Kidney glomerular epithelial cell (primary cell): ENCODE measurements at regions not wholly inside any gene's neighbourhood (a gene's known extent, or its start where the extent isn't known, plus 50 kb on each side); places are given as distances from the start of the nearest gene placed in this dataset.

Source experiments
- DNase-seq: peaks from one replicate; lab custom pipeline; 2025; lab: John Stamatoyannopoulos, UW

DNA sequence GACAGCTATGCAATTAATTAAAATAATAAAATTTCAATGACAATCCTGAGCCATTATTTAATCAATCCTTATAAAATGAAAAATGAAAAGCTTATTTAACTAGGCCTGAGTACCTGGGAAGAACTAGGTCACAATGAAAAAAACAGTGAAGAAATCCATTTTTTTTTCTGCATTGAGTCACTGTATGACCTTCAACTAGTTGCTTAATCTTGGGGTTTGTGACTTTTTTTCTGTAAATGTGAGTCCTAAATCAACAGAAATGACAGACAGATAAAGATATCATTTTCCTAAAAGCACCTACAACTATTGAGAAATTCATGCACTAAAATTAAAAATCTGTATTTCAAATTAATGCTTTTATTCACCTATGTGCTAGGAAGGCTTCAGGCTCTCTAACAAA lies 96.8 kb downstream of the TMEM26 start:
- DNase-seq = no peak

DNA sequence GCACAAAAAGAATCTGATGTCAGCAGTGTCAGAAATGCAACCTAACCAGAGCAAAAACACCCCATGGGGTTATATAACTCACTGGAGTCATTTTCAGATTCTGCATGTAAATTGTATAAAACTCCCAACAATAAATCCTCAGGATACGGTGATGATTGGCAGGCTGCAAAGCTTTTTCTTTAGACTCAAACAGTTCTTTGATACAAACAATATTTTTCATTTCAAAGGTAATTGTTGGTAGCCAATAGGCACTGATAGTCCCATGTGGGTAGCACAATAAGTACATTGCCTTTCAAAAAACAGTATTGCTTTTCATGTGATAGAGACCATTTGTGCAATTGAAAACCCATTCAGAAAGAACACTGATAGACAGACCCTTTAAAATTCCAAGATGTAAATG lies 98.0 kb downstream of the TMEM26 start:
- no peak for DNase-seq

DNA sequence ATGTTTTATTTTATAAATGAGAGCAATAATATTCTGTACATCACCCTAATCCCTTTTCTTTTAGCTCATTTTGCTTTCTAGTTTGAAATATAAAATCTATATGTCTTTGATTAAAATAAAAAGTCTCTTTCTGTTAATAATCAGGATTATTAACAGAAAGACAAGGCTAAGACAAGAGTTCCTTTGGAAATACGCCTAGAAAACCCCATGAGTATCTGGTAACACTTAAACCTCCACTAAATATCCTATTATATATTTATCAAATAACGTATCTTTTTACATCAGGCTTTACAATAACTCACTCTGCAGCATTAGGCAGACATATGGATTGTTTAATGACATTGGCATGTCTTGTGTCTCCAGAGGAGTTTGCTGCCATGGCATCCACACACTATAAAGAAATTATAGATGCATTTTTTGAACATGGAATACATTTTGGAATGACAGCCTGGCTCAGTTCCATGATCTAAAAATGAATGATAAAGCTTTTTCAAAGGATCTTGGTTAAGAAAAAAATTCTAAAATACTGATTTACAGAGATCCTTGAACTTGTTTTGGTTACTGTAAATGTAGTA lies 98.7 kb downstream of the TMEM26 start:
- DNase-seq = no peak

DNA sequence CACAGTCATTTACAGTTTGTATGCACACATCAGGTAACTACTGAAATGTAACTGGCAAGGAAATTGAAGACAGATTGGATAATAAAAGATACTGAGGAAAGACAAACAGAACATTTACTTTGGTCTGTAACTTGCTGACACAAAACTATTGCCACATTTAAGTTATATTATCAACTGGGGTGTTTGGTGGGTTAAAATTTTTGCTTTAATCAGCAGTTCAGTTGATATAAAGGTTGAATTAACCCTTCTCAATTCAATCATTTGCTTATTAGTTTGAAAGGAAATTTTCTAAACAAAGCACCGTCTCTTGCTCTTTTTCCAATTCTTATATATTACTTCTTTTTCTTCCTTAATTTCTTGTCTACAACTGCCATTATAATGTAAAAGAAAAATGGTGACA lies 102.4 kb downstream of the TMEM26 start:
- no peak for DNase-seq

DNA sequence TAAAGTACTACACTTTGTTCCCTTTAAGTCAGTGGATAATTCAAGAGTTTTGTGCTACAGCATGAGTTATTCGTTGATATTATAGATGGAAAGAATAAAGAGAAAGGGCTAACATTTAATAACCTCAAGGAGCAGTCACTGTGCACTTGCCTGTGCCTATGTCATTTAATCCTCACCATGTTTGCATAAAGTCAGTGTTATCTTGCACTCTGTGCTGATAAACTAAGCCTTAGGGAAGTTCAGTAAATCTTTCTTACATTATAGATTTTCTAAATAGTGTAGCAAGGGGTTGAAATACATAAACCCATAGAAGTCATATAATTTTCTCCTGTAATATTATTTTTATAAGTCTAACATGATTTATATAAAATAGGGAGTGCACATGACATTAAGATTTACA lies 103.1 kb downstream of the TMEM26 start:
- no peak for DNase-seq

DNA sequence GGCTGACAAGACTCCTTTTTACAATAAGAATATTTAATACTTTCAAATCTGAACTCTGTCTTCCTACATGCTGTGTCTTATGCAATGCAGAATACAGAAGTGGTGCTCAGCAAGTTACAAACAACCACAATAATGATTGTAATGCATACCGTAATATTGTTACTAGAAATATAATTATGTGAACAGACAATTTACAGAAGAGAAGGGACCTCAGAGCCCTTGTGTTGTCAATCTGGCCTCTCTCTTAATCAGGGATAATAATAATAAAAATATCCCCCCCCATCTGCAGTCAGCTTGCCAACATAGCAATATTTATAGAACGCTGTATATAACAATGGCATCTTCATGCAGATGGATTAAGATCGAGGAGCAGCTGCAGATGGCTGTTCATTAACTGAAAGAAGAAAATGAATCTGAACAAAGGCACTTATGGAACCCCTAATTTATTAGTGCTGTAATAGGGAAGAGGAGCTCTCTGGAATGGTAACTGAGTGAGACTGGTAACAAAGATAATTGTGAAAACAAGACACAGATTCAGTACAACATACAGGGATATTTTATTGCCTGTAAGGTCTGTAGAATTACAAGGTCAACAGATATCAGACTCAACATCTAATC lies 106.3 kb downstream of the TMEM26 start:
- DNase-seq = no peak

DNA sequence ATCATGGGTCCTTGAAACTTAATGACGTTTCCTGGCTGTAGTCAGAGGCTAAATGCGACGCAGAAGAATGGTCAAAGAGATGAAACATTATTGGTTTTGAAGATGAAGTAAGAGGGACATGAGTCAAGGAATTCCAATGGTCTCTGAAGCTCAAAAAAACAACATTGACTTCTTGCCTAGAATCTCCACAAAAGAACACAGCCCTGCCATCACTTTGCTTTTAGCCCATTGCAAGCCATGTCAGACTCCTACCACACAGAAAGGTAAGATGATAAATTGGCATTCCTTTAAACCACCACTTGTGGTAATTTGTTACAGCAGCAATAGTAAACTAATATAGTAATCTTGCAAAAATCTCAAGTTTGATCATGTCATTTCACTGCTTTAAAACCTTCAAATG lies 109.4 kb downstream of the TMEM26 start:
- peak; percentile 86 for DNase-seq

DNA sequence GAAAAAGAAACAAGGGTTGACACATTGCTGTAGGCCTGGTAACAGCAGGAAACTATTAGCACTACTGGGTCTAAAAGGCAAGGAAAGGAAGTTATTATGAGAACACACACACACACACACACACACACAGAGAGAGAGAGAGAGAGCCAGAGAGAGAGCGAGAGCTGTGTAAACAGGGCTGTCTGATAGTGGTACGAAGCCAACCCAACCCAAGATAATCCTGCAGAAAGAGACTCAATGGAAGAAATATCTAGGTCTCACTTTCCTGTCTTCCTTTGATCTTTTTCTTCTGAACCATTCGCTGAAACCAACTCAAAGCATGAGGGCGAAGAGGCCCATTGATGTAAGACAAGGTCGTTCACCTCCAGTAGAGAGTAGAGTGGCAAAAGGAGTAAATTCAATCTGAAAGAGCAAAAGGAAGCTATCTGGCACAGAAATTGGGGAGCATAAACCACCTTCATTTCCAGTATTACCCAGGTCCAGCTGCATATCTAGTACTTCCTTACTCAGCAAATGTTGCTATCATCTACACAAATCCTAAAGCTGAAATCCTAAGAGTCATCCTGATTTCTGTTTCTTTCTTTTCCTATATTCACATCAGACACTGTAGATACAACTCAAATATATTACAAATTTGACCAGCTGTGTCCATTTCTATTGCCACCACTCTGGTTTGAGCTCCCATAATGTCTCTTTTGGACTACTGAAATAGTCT lies 110.2 kb downstream of the TMEM26 start:
- no peak for DNase-seq

DNA sequence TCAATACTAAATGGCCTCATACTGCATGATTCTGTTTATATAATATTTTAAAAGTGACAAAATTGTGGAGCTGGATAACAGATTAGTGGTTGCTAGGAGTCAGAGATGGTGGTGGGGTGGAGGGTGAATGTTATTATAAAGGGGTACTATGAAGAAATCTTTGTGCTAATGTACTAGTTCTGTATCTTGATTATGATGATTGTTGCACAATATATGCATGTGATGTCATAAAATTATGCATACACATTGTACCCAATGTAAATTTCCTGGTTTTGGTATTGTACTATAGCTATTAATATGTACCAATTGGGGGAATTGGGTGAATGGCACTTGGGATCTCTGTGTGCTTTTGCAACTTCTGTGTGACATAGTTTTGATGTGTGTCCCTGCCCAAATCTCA lies 112.2 kb downstream of the TMEM26 start:
- no peak for DNase-seq

DNA sequence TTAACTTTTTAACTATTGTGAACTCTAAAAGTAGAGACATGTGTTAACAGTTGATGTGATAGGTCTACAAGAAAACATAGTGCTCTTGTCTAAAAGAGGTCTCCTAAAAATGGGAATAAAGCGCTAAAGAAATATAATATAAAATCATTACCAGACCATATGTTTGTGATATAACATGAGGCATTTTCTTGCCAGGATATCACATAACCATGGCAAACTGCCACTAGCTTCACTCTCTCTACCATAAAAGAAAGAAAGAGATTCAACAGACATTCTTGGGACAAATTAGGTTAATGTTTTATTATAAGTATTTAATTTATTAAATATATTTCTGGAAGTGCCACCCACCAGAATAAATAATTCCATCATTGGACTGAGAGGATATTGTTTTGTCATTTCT lies 115.0 kb downstream of the TMEM26 start:
- DNase-seq = no peak

DNA sequence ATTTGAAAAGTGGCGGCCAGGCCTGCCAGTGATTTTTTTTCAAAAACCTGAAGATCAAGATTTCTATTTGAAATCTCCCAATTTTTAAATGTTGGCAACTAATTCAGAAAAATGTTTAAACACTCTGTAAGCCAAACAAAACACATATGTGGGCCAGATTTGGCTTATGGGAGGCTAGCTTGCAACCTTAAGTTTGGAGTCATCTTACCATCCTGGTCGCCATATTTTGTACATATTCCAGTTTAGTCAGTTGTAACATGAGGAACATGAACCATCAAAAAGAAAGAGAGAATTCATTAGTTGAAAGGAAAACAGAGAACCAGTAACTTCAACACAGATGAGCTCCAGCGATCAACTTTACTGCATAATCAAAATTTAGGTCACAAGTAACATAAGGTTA lies 115.4 kb downstream of the TMEM26 start:
- no peak for DNase-seq

DNA sequence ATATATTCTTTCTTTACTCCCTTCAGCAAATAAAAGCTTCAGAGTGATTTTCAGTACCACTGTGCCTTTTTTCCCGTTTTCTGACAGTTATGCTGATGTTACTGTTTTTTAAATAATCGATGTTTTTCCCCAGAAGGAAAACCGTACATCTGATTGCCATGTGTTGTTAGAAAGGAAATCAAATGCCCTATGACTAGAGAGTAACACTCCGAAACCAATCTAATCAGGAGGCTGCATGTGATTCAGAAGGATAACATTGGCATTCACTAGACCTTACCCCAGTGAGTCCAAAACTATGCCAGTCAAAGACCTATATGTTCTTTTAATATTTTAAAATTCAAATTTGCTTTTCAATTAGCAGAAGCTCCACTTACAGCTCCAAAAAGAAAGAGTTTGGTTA lies 116.3 kb downstream of the TMEM26 start:
- DNase-seq = no peak

DNA sequence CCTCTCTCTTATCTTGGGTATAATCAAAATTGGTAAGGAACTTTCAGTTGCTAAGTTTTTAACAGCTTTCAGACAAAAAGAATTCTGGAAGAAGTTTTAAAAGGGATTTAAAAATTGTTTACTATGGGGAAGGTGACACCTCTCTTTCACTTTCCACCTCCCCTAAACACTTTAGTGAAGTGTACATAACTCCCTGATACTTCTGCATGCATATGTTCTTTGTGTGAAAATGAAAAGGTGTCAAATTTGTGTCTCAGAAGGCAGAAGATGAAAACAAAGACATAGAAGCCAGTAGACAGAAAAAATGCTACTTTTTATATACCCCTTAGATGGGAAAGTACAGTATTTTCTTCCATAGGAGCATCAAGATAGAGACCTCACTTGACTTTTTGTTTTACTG lies 117.8 kb downstream of the TMEM26 start:
- no peak for DNase-seq

DNA sequence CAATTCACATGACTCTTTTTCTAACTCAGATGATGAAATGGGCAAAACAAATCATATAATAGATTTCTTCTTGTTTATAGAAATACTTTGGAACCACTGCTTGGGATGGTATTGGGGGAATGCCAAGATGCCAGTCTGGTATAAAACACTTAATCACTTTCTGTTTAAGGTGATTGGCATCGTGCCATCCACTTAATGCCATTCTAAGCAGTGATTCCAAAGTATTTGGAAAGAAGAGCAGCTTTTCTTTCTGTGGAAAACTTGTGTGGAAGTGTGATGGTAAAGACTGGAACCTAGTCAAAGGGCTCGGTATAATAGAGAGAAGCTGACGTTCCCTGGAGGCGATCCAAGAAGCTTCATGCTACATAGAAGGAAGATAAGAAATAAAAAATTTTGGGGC lies 120.6 kb downstream of the TMEM26 start:
- no peak for DNase-seq

DNA sequence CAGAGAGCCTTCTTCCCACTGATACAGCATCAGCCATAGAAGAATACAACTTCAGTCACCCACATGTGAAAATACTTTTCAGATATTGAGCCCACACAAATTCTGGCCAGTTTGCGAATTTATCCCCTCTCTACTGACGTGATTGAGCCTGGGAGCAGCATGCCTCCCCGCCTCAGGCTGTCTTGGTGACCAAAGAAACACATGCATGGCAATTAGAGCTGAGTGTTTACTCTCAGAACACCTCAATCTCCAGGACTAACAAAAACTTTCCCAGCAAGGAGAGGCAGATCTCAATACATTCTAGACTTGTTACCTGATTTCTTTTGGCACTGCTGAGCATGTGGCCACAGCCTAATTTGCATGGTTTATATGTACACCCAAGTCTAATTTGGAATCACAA lies 122.5 kb downstream of the TMEM26 start:
- no peak for DNase-seq

DNA sequence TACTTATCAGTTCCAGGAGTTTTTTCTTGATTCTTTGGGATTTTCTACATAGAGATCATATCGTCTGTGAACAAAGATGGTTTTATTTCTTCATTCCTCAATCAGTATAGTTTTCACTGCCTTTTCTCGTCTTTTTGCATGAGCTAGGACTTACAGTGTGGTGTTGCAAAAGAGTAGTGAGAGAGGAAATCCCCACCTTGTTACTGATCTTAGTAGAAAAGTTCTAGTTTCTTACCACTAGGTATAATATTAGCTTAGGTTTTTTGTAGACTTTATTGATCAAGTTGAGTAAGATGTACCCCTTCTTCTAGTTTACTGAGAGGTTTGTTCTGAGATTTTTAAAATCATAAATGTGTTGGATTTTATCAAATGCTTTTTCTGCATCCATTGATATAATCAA lies 123.3 kb downstream of the TMEM26 start:
- DNase-seq = no peak

DNA sequence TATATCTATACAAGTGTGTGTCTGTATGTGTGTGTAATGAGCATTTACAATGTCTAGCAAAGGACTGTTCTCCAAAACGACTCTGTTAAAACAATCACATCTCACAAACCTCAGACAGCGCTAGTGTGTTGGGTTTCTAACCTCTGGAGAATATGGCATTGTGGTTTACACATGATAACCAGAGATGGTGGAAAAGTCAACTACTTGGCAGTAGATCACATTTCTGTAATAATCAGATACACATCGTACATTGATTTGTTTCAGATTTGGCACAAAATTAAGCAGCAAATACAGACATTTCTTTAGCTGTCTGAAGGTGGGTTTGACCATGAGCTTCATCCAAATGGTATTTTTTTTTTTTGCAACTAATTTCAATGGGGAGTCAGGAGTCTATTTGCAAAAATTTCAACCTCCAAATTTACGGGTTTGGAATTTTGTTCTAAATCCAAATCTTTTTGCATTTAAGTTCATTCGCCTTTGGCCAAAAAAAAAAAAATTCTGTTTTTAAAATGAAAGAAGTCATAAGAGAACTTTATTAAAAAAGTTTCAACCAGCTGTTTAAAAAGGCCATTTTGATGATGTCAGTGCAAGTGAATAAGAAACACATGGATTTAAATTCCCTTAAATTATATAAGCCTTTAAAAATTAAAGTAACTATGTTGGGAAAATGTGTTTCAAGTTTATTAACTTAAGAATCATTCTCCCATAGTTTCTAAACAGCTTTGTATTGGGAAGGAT lies 127.8 kb downstream of the TMEM26 start:
- DNase-seq = no peak

DNA sequence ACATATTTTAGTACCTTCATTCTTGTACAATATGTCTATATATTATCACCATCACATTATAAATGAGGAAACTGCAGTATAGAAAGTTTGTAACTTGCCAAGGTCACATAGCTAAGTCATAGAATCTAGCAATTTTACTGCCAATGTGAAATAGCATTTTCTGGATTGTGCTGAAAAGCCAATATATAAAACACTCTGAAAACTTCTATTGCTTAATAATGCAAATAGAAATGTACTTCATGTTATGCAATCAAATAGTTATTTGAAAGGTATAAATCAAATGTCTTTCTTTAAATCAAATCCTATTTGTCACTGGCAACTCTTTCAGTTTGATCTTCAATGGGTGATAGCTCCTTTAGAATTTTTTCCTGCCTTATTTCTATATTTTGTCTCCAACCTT lies 129.5 kb downstream of the TMEM26 start:
- no peak for DNase-seq

DNA sequence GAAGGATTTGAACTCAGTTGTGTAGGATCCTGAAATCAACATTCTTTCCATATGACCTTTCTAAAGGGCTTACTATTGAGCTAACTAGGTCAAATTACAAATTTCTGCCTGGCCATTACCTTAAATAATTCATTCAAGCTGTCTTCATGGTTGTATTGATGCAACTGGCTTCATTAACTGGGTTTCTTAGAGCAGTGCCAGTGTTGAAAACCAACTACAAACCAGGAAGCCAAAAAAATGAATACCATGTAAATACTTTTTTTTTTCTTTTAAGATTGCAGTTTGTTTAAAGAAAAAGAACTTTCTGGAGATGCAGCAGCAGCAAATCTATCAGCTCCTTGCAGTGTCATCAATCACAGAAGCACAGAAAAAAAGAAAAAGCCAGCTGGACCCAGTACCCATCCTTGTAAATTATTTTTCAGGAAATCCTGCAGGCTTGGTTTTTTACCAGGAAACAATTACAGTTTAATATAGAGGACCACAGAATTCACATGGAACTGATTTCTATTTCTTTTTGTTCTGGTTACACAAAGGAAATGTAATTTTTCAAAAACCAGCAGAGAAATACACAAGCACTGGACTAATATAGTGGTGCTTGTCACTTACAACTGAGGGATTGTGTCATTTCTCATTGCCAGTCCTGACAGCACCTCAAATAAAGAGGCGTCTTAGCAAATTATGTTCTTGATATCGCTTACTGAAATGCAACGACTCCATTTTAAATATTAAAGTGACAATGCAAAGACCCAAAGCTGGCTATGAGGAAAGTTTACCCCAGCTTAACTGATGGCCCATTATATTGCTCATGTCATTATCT lies 131.9 kb downstream of the TMEM26 start:
- DNase-seq = no peak

DNA sequence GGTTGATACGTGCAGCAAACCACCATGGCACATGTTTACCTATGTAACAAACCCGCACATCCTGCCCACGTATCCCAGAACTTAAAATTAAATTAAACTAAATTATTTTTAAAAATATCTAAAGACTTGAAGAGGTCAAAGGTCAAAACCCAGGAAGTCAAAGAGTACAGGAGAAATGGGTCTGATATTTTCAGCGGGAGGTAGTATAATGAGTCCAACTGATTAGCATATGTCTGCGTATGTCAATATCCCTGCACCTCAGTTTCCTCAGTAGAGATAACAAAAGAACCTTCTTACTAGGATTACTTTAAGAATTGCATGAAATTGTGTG lies 133.0 kb downstream of the TMEM26 start:
- no peak for DNase-seq

DNA sequence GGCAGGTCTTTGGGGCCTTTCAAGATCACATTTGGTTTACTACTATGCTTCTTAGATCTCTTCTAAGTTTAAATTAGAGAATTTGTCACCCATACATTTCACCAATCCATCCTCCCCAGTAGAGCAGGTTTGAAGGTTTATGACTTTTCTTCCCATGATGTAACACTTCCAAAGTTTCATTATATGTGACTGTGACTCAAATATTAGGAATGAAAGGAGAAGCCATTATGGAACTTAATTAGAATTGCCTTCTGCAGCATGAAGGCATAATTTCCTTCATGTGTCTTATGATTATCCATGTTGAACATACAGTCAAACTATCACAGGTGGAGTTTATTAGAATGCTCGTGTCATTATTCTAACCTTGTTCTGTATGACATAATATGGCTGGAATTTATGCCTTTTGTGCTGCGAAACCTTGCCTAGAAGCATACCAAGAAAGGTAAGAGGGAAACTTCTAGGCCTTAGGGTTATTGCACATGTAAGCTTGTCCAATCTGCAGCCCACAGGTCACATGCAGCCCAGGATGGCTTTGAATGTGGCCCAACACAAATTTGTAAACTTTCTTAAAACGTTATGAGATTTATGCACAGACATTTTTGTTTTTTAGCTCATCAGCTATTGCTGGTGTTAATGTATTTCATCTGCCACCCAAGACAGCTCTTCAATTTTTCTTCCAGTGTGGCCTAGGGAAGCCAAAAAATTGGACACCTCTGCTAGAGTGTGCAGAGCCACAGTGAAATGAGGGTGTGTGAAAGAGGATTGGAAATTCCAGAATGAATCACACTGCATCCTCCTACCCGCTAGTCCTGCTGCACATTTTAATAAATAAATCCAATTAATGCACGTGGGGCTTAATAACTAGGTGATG lies 133.6 kb downstream of the TMEM26 start:
- peak; percentile 4 for DNase-seq
